ENCODE measurements at regions not wholly inside any gene's neighbourhood (a gene's known extent, or its start where the extent isn't known, plus 50 kb on each side); places are given as distances from the start of the nearest gene placed in this dataset.

- Histone ChIP-seq H3K27ac (ENCODE audit: low read depth, low read length, severe bottlenecking) (no peak overlapping the region), H3K4me3 (ENCODE audit: extremely low read depth, insufficient read depth, low read length, poor library complexity, severe bottlenecking) (no peak overlapping the region), H3K4me1 (ENCODE audit: control insufficient read depth, insufficient read depth, low read length, poor library complexity, severe bottlenecking) (peaks cover 6% of the 10 kb centered on the region), H3K9me3 (ENCODE audit: control insufficient read depth, low read length) (no peaks in the 10 kb centered on the region), H3K36me3 (ENCODE audit: control insufficient read depth, insufficient read depth, low read length) (no peaks in the 10 kb centered on the region)
- 85 to 96% methylated on average over 8 of the region's 8 CpGs for WGBS, 2 experiments (ENCODE audit: insufficient coverage in 2 of 2)
Observed at GRCh38 chr5:171650597-171650996, 135.0 kb upstream of the SMIM23 start.

GRCh38 chr5:171651102-171651501 is 134.5 kb upstream of the SMIM23 start:
- Histone ChIP-seq H3K4me3 (ENCODE audit: extremely low read depth, insufficient read depth, low read length, poor library complexity, severe bottlenecking) (no peak overlapping the region), H3K9me3 (ENCODE audit: control insufficient read depth, low read length) (no peaks in the 10 kb centered on the region), H3K4me1 (ENCODE audit: control insufficient read depth, insufficient read depth, low read length, poor library complexity, severe bottlenecking) (peaks cover 6% of the 10 kb centered on the region), H3K36me3 (ENCODE audit: control insufficient read depth, insufficient read depth, low read length) (no peaks in the 10 kb centered on the region), H3K27ac (ENCODE audit: low read depth, low read length, severe bottlenecking) (no peak overlapping the region)
- 100% methylated on average over 2 to 3 of the region's 3 CpGs for WGBS, 2 experiments (ENCODE audit: insufficient coverage in 2 of 2)

GRCh38 chr5:171654881-171655280 is 130.7 kb upstream of the SMIM23 start:
- Histone ChIP-seq H3K4me3 (ENCODE audit: extremely low read depth, insufficient read depth, low read length, poor library complexity, severe bottlenecking) (no peak overlapping the region), H3K27ac (ENCODE audit: low read depth, low read length, severe bottlenecking) (no peak overlapping the region), H3K4me1 (ENCODE audit: control insufficient read depth, insufficient read depth, low read length, poor library complexity, severe bottlenecking) (no peaks in the 10 kb centered on the region), H3K9me3 (ENCODE audit: control insufficient read depth, low read length) (no peaks in the 10 kb centered on the region), H3K36me3 (ENCODE audit: control insufficient read depth, insufficient read depth, low read length) (no peaks in the 10 kb centered on the region)
- WGBS, 2 experiments (ENCODE audit: insufficient coverage in 2 of 2), result 88 to 89% methylated on average over 3 of the region's 4 CpGs

- WGBS, 2 experiments (ENCODE audit: insufficient coverage in 2 of 2), result 78 to 89% methylated on average over 1 of the region's 2 CpGs
- Histone ChIP-seq H3K27ac (ENCODE audit: low read depth, low read length, severe bottlenecking) (no peak overlapping the region), H3K4me1 (ENCODE audit: control insufficient read depth, insufficient read depth, low read length, poor library complexity, severe bottlenecking) (no peaks in the 10 kb centered on the region)
Observed at GRCh38 chr5:171657473-171657872, 128.1 kb upstream of the SMIM23 start.

GRCh38 chr5:171659896-171660295 is 125.7 kb upstream of the SMIM23 start:
- Histone ChIP-seq H3K27ac (ENCODE audit: low read depth, low read length, severe bottlenecking) (no peak overlapping the region), H3K4me1 (ENCODE audit: control insufficient read depth, insufficient read depth, low read length, poor library complexity, severe bottlenecking) (no peaks in the 10 kb centered on the region), H3K36me3 (ENCODE audit: control insufficient read depth, insufficient read depth, low read length) (no peaks in the 10 kb centered on the region), H3K9me3 (ENCODE audit: control insufficient read depth, low read length) (no peaks in the 10 kb centered on the region), H3K4me3 (ENCODE audit: extremely low read depth, insufficient read depth, low read length, poor library complexity, severe bottlenecking) (no peak overlapping the region)
- 86 to 96% methylated on average over 3 to 4 of the region's 5 CpGs for WGBS, 2 experiments (ENCODE audit: insufficient coverage in 2 of 2)

More at GRCh38 chr5:171657473-171657872, 128.1 kb upstream of the SMIM23 start:
- Histone ChIP-seq H3K9me3 (ENCODE audit: control insufficient read depth, low read length) (no peaks in the 10 kb centered on the region), H3K36me3 (ENCODE audit: control insufficient read depth, insufficient read depth, low read length) (no peaks in the 10 kb centered on the region), H3K4me3 (ENCODE audit: extremely low read depth, insufficient read depth, low read length, poor library complexity, severe bottlenecking) (no peak overlapping the region)

GRCh38 chr5:171660434-171660833 is 125.2 kb upstream of the SMIM23 start:
- Histone ChIP-seq H3K27ac (ENCODE audit: low read depth, low read length, severe bottlenecking) (no peak overlapping the region), H3K4me3 (ENCODE audit: extremely low read depth, insufficient read depth, low read length, poor library complexity, severe bottlenecking) (no peak overlapping the region), H3K4me1 (ENCODE audit: control insufficient read depth, insufficient read depth, low read length, poor library complexity, severe bottlenecking) (no peaks in the 10 kb centered on the region), H3K36me3 (ENCODE audit: control insufficient read depth, insufficient read depth, low read length) (no peaks in the 10 kb centered on the region), H3K9me3 (ENCODE audit: control insufficient read depth, low read length) (no peaks in the 10 kb centered on the region)
- WGBS, 2 experiments (ENCODE audit: insufficient coverage in 2 of 2), result 88 to 90% methylated on average over 8 to 9 of the region's 9 CpGs

- no peaks in the 10 kb centered on the region for H3K4me1 ChIP-seq (ENCODE audit: control insufficient read depth, insufficient read depth, low read length, poor library complexity, severe bottlenecking)
- no peaks in the 10 kb centered on the region for H3K36me3 ChIP-seq (ENCODE audit: control insufficient read depth, insufficient read depth, low read length)
- no peak overlapping the region for H3K4me3 ChIP-seq (ENCODE audit: extremely low read depth, insufficient read depth, low read length, poor library complexity, severe bottlenecking)
- whole genome bisulfite sequencing, 2 experiments (ENCODE audit: insufficient coverage in 2 of 2), result 100% methylated on average over 1 of the region's 2 CpGs
- H3K9me3 ChIP-seq (ENCODE audit: control insufficient read depth, low read length), result no peaks in the 10 kb centered on the region
- no peak overlapping the region for H3K27ac ChIP-seq (ENCODE audit: low read depth, low read length, severe bottlenecking)
Observed at GRCh38 chr5:171661143-171661542, 124.5 kb upstream of the SMIM23 start.

GRCh38 chr5:171663311-171664085 is 122.1 kb upstream of the SMIM23 start:
- H3K27ac ChIP-seq (ENCODE audit: low read depth, low read length, severe bottlenecking), result no peak overlapping the region
- H3K4me3 ChIP-seq (ENCODE audit: extremely low read depth, insufficient read depth, low read length, poor library complexity, severe bottlenecking), result no peak overlapping the region
- 89 to 95% methylated on average over 5 to 8 of the region's 9 CpGs for WGBS, 2 experiments (ENCODE audit: insufficient coverage in 2 of 2)
- no peaks in the 10 kb centered on the region for H3K9me3 ChIP-seq (ENCODE audit: control insufficient read depth, low read length)
- peaks cover 7% of the 10 kb centered on the region for H3K4me1 ChIP-seq (ENCODE audit: control insufficient read depth, insufficient read depth, low read length, poor library complexity, severe bottlenecking)
- no peaks in the 10 kb centered on the region for H3K36me3 ChIP-seq (ENCODE audit: control insufficient read depth, insufficient read depth, low read length)

GRCh38 chr5:171664489-171664888 is 121.1 kb upstream of the SMIM23 start:
- Histone ChIP-seq H3K4me3 (ENCODE audit: extremely low read depth, insufficient read depth, low read length, poor library complexity, severe bottlenecking) (no peak overlapping the region), H3K36me3 (ENCODE audit: control insufficient read depth, insufficient read depth, low read length) (no peaks in the 10 kb centered on the region), H3K9me3 (ENCODE audit: control insufficient read depth, low read length) (no peaks in the 10 kb centered on the region), H3K4me1 (ENCODE audit: control insufficient read depth, insufficient read depth, low read length, poor library complexity, severe bottlenecking) (peaks cover 7% of the 10 kb centered on the region), H3K27ac (ENCODE audit: low read depth, low read length, severe bottlenecking) (no peak overlapping the region)
- WGBS, 2 experiments (ENCODE audit: insufficient coverage in 2 of 2), result 86 to 87% methylated on average over 1 to 4 of the region's 4 CpGs

GRCh38 chr5:171666815-171667214 is 118.8 kb upstream of the SMIM23 start:
- Histone ChIP-seq H3K27ac (ENCODE audit: low read depth, low read length, severe bottlenecking) (no peak overlapping the region), H3K9me3 (ENCODE audit: control insufficient read depth, low read length) (no peaks in the 10 kb centered on the region), H3K4me1 (ENCODE audit: control insufficient read depth, insufficient read depth, low read length, poor library complexity, severe bottlenecking) (peaks cover 7% of the 10 kb centered on the region), H3K36me3 (ENCODE audit: control insufficient read depth, insufficient read depth, low read length) (no peaks in the 10 kb centered on the region), H3K4me3 (ENCODE audit: extremely low read depth, insufficient read depth, low read length, poor library complexity, severe bottlenecking) (no peak overlapping the region)
- 94 to 96% methylated on average over 7 to 9 of the region's 10 CpGs for WGBS, 2 experiments (ENCODE audit: insufficient coverage in 2 of 2)

- 55 to 61% methylated on average over 25 to 29 of the region's 30 CpGs for WGBS, 2 experiments (ENCODE audit: insufficient coverage in 2 of 2)
Observed at GRCh38 chr5:171667341-171668096, 118.1 kb upstream of the SMIM23 start.

More at GRCh38 chr5:171667341-171668096, 118.1 kb upstream of the SMIM23 start:
- H3K9me3 ChIP-seq (ENCODE audit: control insufficient read depth, low read length), result no peaks in the 10 kb centered on the region
- no peaks in the 10 kb centered on the region for H3K36me3 ChIP-seq (ENCODE audit: control insufficient read depth, insufficient read depth, low read length)
- peak overlapping the region; percentile 33 for H3K27ac ChIP-seq (ENCODE audit: low read depth, low read length, severe bottlenecking)
- H3K4me1 ChIP-seq (ENCODE audit: control insufficient read depth, insufficient read depth, low read length, poor library complexity, severe bottlenecking), result peaks cover 7% of the 10 kb centered on the region
- no peak overlapping the region for H3K4me3 ChIP-seq (ENCODE audit: extremely low read depth, insufficient read depth, low read length, poor library complexity, severe bottlenecking)

Data from mesodermal cell (in vitro differentiated cells).